ENCODE measurements at regions not wholly inside any gene's neighbourhood (a gene's known extent, or its start where the extent isn't known, plus 50 kb on each side); places are given as distances from the start of the nearest gene placed in this dataset.
"Not testable (repeated sequence)": the region's sequence is repeated elsewhere in the genome, so short reads cannot be mapped to it uniquely, and the experiment has no call there.

- DNase-seq (ENCODE audit: insufficient read length, low spot score, missing footprints): peak; percentile 87
- H4K20me1 ChIP-seq (ENCODE audit: insufficient read depth, low read length): no peaks in the 10 kb centered on the region
- peak; percentile 10 for TF ChIP-seq CTCF (IDR thresholded peaks at IDR 0.05; ENCODE audit: extremely low read depth, low read depth, low read length)
- H3K27me3 ChIP-seq (ENCODE audit: insufficient read depth, low read length): peaks cover 46% of the 10 kb centered on the region
- H3K4me2 ChIP-seq (ENCODE audit: insufficient read depth, low read length): no peak overlapping the region
- no peaks in the 10 kb centered on the region for H3K9me3 ChIP-seq (ENCODE audit: low read depth, low read length)
- no peak overlapping the region for H3K4me3 ChIP-seq (ENCODE audit: insufficient read depth, low read length)
- no peak overlapping the region for H2AFZ ChIP-seq (ENCODE audit: low read length)
- H3K36me3 ChIP-seq (ENCODE audit: insufficient read depth, low read length): no peaks in the 10 kb centered on the region
- no peaks in the 10 kb centered on the region for H3K4me1 ChIP-seq (ENCODE audit: insufficient read depth, low read length)
- H3K79me2 ChIP-seq (ENCODE audit: insufficient read depth, low read length): no peaks in the 10 kb centered on the region
- no peak overlapping the region for H3K27ac ChIP-seq (ENCODE audit: low read depth, low read length)
These were observed 497.8 kb downstream of the PREX1 start for GRCh38 chr20:48329676-48330664.

- Histone ChIP-seq H3K4me1 (ENCODE audit: insufficient read depth, low read length) (no peaks in the 10 kb centered on the region), H3K27me3 (ENCODE audit: insufficient read depth, low read length) (peaks cover 50% of the 10 kb centered on the region), H3K27ac (ENCODE audit: low read depth, low read length) (no peak overlapping the region), H3K4me2 (ENCODE audit: insufficient read depth, low read length) (no peak overlapping the region), H2AFZ (ENCODE audit: low read length) (no peak overlapping the region), H4K20me1 (ENCODE audit: insufficient read depth, low read length) (no peaks in the 10 kb centered on the region), H3K36me3 (ENCODE audit: insufficient read depth, low read length) (no peaks in the 10 kb centered on the region), H3K79me2 (ENCODE audit: insufficient read depth, low read length) (no peaks in the 10 kb centered on the region), H3K9me3 (ENCODE audit: low read depth, low read length) (no peaks in the 10 kb centered on the region), H3K4me3 (ENCODE audit: insufficient read depth, low read length) (no peak overlapping the region)
- DNase-seq (ENCODE audit: insufficient read length, low spot score, missing footprints): no peak
- no peak for TF ChIP-seq CTCF (IDR thresholded peaks at IDR 0.05; ENCODE audit: extremely low read depth, low read depth, low read length)
These were observed 498.7 kb downstream of the PREX1 start for GRCh38 chr20:48329031-48329615.

GRCh38 chr20:48327848-48328247 is 500.0 kb downstream of the PREX1 start:
- H3K9me3 ChIP-seq (ENCODE audit: low read depth, low read length); H3K36me3 ChIP-seq (ENCODE audit: insufficient read depth, low read length); DNase-seq (ENCODE audit: insufficient read length, low spot score, missing footprints); H2AFZ ChIP-seq (ENCODE audit: low read length); H3K79me2 ChIP-seq (ENCODE audit: insufficient read depth, low read length); H4K20me1 ChIP-seq (ENCODE audit: insufficient read depth, low read length); H3K4me1 ChIP-seq (ENCODE audit: insufficient read depth, low read length); H3K27ac ChIP-seq (ENCODE audit: low read depth, low read length); H3K4me3 ChIP-seq (ENCODE audit: insufficient read depth, low read length); H3K4me2 ChIP-seq (ENCODE audit: insufficient read depth, low read length): not testable (repeated sequence)
- peaks cover 47% of the 10 kb centered on the region for H3K27me3 ChIP-seq (ENCODE audit: insufficient read depth, low read length)

- peaks cover 38% of the 10 kb centered on the region for H3K27me3 ChIP-seq (ENCODE audit: insufficient read depth, low read length)
These were observed 500.9 kb downstream of the PREX1 start for GRCh38 chr20:48326868-48327267.

More at GRCh38 chr20:48326868-48327267, 500.9 kb downstream of the PREX1 start:
- DNase-seq (ENCODE audit: insufficient read length, low spot score, missing footprints): no peak
- no peaks in the 10 kb centered on the region for H3K79me2 ChIP-seq (ENCODE audit: insufficient read depth, low read length)
- TF ChIP-seq CTCF (IDR thresholded peaks at IDR 0.05; ENCODE audit: extremely low read depth, low read depth, low read length): no peak
- no peaks in the 10 kb centered on the region for H3K36me3 ChIP-seq (ENCODE audit: insufficient read depth, low read length)
- no peaks in the 10 kb centered on the region for H3K4me1 ChIP-seq (ENCODE audit: insufficient read depth, low read length)
- no peak overlapping the region for H2AFZ ChIP-seq (ENCODE audit: low read length)
- H3K9me3 ChIP-seq (ENCODE audit: low read depth, low read length): no peaks in the 10 kb centered on the region
- no peak overlapping the region for H3K4me3 ChIP-seq (ENCODE audit: insufficient read depth, low read length)
- H3K4me2 ChIP-seq (ENCODE audit: insufficient read depth, low read length): no peak overlapping the region
- H4K20me1 ChIP-seq (ENCODE audit: insufficient read depth, low read length): no peaks in the 10 kb centered on the region
- no peak overlapping the region for H3K27ac ChIP-seq (ENCODE audit: low read depth, low read length)

Measured in osteoblast (primary cell).